SU-DHL-6 (cell line): ENCODE measurements at regions not wholly inside any gene's neighbourhood (a gene's known extent, or its start where the extent isn't known, plus 50 kb on each side); places are given as distances from the start of the nearest gene placed in this dataset.
"Not testable (repeated sequence)": the region's sequence is repeated elsewhere in the genome, so short reads cannot be mapped to it uniquely, and the experiment has no call there.

Source experiments
- H2AFZ ChIP-seq: fragments of 200-600 bp; sonication (generic); 2 replicates; pipeline ENCODE4 v1.6.1; 2014; ENCODE audit warnings: low read depth, mild to moderate bottlenecking, moderate library complexity, mixed read lengths, antibody characterized with exemption, low read length; ENCODE audit not compliant: severe bottlenecking
- H3F3A ChIP-seq: fragments of 200-600 bp; shearing (Covaris generic); 2 replicates; pipeline ENCODE4 v1.6.0; 2016; ENCODE audit warnings: antibody characterized with exemption, mild to moderate bottlenecking; ENCODE audit not compliant: insufficient read depth
- H3K27ac ChIP-seq: fragments of 200-600 bp; sonication (generic); 2 replicates; pipeline ENCODE4 v1.5.1; 2016; ENCODE audit warnings: low read depth, mild to moderate bottlenecking, low read length, moderate library complexity, mixed read lengths
- H3K27me3 ChIP-seq: fragments of 200-600 bp; sonication (generic), shearing (Covaris generic); 2 replicates; pipeline ENCODE4 v1.6.0; 2014; ENCODE audit warnings: mild to moderate bottlenecking, low read length
- H3K36me3 ChIP-seq: fragments of 200-600 bp; sonication (generic); 2 replicates; pipeline ENCODE4 v1.6.1; 2014; ENCODE audit warnings: mild to moderate bottlenecking, low read length, mixed read lengths
- H3K4me2 ChIP-seq: fragments of 300-600, 200-600 bp; shearing (Covaris generic), sonication (generic); 2 replicates; pipeline ENCODE4 v1.6.0; 2014; ENCODE audit warnings: low read length, low read depth, mild to moderate bottlenecking; ENCODE audit not compliant: poor library complexity, severe bottlenecking
- H3K4me3 ChIP-seq: fragments of 200-600 bp; sonication (generic); 2 replicates; pipeline ENCODE4 v1.5.1; 2014; ENCODE audit warnings: antibody characterized with exemption, low read length, mild to moderate bottlenecking, mixed read lengths; ENCODE audit not compliant: insufficient read depth, poor library complexity, severe bottlenecking
- H3K79me2 ChIP-seq: fragments of 200-600 bp; sonication (generic); 2 replicates; pipeline ENCODE4 v1.6.1; 2014; ENCODE audit warnings: mild to moderate bottlenecking, low read length, moderate library complexity; ENCODE audit not compliant: insufficient read depth
- H3K9ac ChIP-seq: fragments of 200-600 bp; sonication (generic); 2 replicates; pipeline ENCODE4 v1.7.0; 2014; ENCODE audit warnings: mild to moderate bottlenecking, low read length
- H3K9me2 ChIP-seq: fragments of 200-600 bp; sonication (generic); replicated peaks from 2 replicates; pipeline ENCODE4 v1.6.1; 2014; ENCODE audit warnings: low read length; ENCODE audit not compliant: insufficient read depth
- H3K9me3 ChIP-seq: fragments of 200-600 bp; sonication (generic); 2 replicates; pipeline ENCODE4 v1.6.1; 2014; ENCODE audit warnings: low read length, mixed read lengths; ENCODE audit not compliant: insufficient read depth
- H4K20me1 ChIP-seq: fragments of 200-600 bp; sonication (generic); 2 replicates; pipeline ENCODE4 v1.6.1; 2014; ENCODE audit warnings: low read depth, mild to moderate bottlenecking, antibody characterized with exemption, low read length, moderate library complexity, mixed read lengths
- CTCF ChIP-seq: fragments of 200-600 bp; sonication (generic); IDR thresholded peaks from one replicate; pipeline ENCODE4 v1.5.1; 2017; ENCODE audit warnings: antibody characterized with exemption, mild to moderate bottlenecking, low read length, moderate library complexity; ENCODE audit not compliant: insufficient read depth, poor library complexity, severe bottlenecking
- EZH2phosphoT487 ChIP-seq: fragments of 200-600 bp; sonication (generic), shearing (Covaris generic); conservative IDR thresholded peaks from 2 replicates; pipeline ENCODE4 v1.6.1; 2018; ENCODE audit warnings: mild to moderate bottlenecking, antibody characterized with exemption, low read length, moderate library complexity, mixed read lengths

- H3K4me2 ChIP-seq: no peak overlapping the region
- no peaks in the 10 kb centered on the region for H3F3A ChIP-seq
- H3K79me2 ChIP-seq: no peaks in the 10 kb centered on the region
- H3K9me2 ChIP-seq: no peaks in the 10 kb centered on the region
- H3K9ac ChIP-seq: no peak overlapping the region
- H3K9me3 ChIP-seq: no peaks in the 10 kb centered on the region
- H2AFZ ChIP-seq: no peak overlapping the region
- no peak overlapping the region for H3K27ac ChIP-seq
- H3K27me3 ChIP-seq: no peaks in the 10 kb centered on the region
- H3K4me3 ChIP-seq: no peak overlapping the region
- no peaks in the 10 kb centered on the region for H4K20me1 ChIP-seq
- TF ChIP-seq EZH2phosphoT487: no peak
- no peak for TF ChIP-seq CTCF
- H3K36me3 ChIP-seq: no peaks in the 10 kb centered on the region
Measured at GRCh38 chr1:117740496-117740895, 134.6 kb downstream of the TENT5C start.

GRCh38 chr1:117746565-117746964 is 140.7 kb downstream of the TENT5C start:
- not testable (repeated sequence) for H3K9ac ChIP-seq, H3K9me2 ChIP-seq, H3K79me2 ChIP-seq, H3K27ac ChIP-seq, H3K4me2 ChIP-seq, H4K20me1 ChIP-seq, H3K4me3 ChIP-seq, H3F3A ChIP-seq, H3K27me3 ChIP-seq, H3K9me3 ChIP-seq, H2AFZ ChIP-seq, H3K36me3 ChIP-seq

GRCh38 chr1:117747605-117748004 is 141.8 kb downstream of the TENT5C start:
- H3K36me3 ChIP-seq: no peaks in the 10 kb centered on the region
- no peak for TF ChIP-seq CTCF
- TF ChIP-seq EZH2phosphoT487: no peak
- no peak overlapping the region for H3K9ac ChIP-seq
- H3K9me2 ChIP-seq: no peaks in the 10 kb centered on the region
- no peaks in the 10 kb centered on the region for H4K20me1 ChIP-seq
- H2AFZ ChIP-seq: no peak overlapping the region
- H3K27me3 ChIP-seq: no peaks in the 10 kb centered on the region
- no peaks in the 10 kb centered on the region for H3F3A ChIP-seq
- no peaks in the 10 kb centered on the region for H3K79me2 ChIP-seq
- H3K4me3 ChIP-seq: no peak overlapping the region
- H3K4me2 ChIP-seq: no peak overlapping the region
- H3K9me3 ChIP-seq: no peaks in the 10 kb centered on the region
- no peak overlapping the region for H3K27ac ChIP-seq

- TF ChIP-seq EZH2phosphoT487 (no peak), CTCF (no peak)
- Histone ChIP-seq H3K9me3 (no peaks in the 10 kb centered on the region), H3K9ac (no peak overlapping the region), H3K27me3 (no peaks in the 10 kb centered on the region), H3K4me2 (no peak overlapping the region), H3F3A (no peaks in the 10 kb centered on the region), H3K9me2 (no peaks in the 10 kb centered on the region), H2AFZ (no peak overlapping the region), H4K20me1 (no peaks in the 10 kb centered on the region), H3K36me3 (no peaks in the 10 kb centered on the region), H3K27ac (no peak overlapping the region), H3K4me3 (no peak overlapping the region), H3K79me2 (no peaks in the 10 kb centered on the region)
Measured at GRCh38 chr1:117751321-117751720, 145.5 kb downstream of the TENT5C start.
